ENCODE measurements at regions not wholly inside any gene's neighbourhood (a gene's known extent, or its start where the extent isn't known, plus 50 kb on each side); places are given as distances from the start of the nearest gene placed in this dataset.
"Not testable (repeated sequence)": the region's sequence is repeated elsewhere in the genome, so short reads cannot be mapped to it uniquely, and the experiment has no call there.

DNA sequence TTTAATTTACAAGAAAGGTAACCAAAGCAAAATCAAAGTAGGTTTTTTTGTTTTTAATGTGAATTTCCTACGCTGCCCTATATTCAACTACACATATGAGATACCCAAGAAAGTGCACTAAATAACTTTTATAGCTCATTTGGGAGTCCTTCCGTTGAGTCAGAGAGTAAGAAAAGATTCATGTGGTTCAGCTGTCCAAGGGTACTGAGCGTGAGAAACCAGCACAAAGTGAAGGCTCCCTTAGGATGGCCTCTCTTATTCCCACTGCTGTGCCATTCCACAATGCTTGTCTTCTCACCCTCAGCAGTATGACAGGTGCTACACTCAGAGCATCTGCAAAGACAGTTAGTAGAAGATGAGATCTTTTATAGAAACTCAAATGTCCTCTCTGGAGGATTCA, 85.8 kb upstream of the POMZP3 start:
- DNase-seq, result not testable (repeated sequence)

DNA sequence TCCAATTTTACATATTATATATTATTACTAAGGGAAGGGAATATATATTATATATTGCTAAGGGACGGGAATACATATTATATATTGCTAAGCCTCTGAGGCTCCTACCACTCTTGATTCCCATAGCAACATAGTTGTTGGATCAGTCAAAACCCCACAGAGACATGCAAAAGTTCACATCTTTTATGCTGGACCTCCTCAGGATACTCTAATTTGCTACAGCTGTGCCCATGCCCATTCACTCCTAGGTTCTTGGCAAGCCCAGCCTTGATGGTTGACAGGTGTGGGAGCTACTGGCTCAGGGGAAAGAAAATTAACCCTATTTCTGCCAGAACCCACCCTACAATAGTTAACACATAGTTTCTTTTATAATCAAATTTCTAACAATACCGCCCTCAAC, 84.6 kb upstream of the POMZP3 start:
- DNase-seq, result not testable (repeated sequence)

DNA sequence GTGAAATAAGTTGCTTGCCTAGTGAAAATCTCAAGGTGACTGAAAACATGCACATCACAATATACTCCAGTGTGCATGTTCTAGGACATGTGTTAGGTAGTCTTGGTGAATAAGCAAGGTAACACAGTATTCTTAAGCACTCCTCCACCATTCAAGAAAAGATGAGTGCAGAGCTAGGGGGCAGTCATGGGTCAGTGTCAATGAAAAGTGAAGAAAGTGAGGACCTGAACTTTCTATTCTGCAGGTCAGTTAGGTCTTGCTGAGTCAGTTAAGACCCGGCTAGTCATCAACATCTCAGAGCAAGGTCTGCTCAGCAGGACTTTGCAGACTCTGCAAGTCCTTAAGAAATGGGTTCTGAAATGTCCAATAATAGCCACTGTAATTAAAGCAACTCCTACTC, 82.6 kb upstream of the POMZP3 start:
- DNase-seq, result not testable (repeated sequence)

DNA sequence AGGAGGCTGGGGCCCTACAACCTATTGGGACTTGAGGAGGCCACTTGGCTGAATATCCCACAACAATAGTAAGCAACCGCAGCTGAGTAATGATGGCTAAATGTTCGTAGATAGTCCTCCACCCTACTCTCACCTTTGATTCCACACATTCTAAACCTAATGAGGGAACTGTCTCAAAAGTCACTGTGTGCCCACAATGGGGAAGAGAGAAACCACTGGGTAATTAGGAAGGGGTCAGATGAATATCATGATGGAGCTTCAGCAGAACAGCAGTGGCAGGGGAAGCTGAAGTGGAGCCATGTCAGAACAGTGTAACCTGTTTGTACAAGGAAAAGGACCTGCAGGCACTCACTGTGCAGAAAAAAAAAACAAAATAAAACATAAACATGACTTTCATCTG, 81.4 kb upstream of the POMZP3 start:
- not testable (repeated sequence) for DNase-seq

DNA sequence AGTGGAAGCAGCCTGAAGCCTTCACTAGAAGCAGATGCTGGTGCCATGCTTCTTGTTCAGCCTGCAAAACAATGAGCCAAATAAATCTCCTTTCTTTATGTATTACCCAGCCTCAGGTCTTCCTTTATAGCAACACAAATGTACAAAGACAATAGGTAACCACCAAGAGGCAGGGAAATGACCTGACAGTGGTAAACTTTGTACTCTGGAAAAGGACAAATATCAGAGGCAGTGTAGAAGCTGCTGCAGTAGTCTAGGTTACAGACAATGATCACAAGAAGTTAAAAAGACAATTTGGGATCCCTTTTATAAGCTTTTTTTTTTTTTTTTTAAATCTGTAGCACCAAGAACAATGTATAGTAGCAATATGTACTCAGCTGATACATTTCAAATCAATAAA, 76.7 kb upstream of the POMZP3 start:
- DNase-seq, result not testable (repeated sequence)

DNA sequence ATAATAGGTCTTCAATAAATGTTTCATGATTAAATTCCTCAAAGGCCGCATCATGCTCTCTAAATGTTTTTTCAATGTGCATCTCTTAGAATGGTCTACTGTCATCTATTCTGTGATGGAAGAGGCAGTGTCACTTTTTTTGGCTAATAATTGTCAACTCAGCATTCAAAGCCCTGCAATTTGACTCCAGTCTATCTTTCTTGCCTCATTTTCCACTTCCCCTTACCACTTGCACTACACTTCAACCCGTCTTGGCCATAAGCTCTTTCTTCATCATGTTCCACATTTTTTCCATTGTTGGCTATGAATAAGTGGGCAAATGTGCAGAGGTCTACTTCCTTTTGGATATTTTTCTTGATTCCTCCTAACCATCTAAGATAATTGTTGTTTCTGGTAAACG, 59.2 kb upstream of the POMZP3 start:
- DNase-seq, result not testable (repeated sequence)

DNA sequence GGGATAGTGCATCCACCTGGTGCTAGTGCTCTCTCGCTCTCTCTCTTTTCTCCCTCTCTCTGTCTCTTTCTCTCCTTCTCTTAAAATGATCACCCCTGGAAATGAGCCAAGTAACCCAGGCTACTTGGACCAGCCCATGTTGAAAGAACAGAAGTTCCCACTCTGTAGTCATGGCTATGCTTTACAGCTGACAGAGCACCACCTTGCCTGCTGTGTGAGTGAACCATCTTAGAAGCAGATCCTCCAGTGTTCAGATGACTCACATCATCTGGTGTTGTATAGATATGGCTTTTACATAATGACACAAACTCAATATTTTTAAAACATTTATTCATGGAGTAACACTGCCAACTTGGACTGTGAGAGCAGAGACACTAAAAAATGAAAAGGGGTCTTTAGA, 57.7 kb upstream of the POMZP3 start:
- DNase-seq, result not testable (repeated sequence)

DNA sequence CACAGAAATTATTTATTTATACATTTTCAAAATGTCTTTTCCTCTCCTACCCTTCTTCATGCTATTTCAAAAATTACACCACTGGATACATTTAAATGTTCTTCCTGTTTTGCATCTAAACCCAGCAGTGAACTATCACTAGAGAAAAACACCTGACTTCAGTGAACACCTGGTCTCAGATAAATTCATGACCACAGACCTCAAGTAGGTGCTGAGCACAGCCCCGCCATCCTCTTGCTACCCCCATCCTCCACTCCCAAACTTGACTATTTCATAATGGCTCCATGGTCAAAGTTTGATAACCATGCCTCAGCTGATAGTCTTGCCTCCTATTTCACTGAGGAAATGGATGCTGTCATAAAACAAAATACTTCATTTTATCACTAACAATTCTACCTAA, 56.6 kb upstream of the POMZP3 start:
- DNase-seq, result not testable (repeated sequence)

DNA sequence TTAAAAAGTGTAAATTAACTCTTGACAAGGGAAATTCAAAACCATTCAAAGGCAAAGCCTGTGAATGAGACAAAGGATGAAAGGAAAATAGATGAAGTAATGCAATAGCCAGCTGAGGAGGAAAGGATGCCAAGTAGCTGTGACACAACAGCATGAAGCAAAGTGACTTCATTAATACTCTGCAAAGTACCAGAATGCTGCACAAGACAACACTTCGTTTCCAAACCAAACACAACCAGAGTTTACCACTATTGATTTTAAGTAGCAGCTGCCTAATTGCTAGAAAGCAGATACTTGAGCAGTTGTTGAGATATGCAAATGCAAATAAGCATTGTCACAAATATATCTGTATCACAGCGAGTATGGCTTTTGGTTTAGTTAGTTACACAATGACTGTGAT, 54.7 kb upstream of the POMZP3 start:
- not testable (repeated sequence) for DNase-seq

DNA sequence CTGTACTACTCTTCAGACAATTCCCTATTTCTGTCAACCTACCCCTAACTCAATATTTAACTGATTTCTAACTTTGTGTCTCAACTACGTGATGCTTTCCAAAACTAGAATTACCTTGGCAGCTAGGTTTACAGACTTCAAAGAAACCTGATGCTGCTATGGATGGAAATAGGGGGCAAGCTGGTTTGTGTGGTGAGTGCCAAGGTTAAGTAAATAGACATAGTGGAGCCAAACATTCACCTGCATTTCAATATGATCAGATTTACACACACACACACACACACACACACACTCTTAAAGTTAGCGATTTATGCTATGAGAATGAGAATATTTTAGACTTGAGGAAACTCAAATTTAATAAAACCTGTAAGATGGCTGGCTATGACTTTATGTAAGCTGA, 52.1 kb upstream of the POMZP3 start:
- not testable (repeated sequence) for DNase-seq

DNA sequence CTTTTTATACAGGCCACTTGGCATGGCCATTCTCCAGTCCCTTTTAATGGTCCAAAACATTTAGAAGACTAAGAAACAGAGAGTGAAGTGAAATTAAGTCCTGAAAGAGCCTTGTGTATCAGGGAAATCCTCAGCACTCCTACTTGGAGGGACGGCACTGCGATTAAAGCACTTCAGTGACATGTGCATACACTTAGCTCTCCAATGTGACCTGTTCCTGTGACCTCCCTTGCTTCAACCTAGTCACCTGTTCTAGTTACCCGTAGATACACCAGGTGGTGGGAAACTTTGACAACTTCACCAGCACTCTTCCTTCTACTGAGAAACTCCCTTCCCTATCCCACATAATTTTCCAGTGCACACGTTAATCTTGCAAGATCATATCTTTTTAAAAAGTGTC, 51.4 kb upstream of the POMZP3 start:
- not testable (repeated sequence) for DNase-seq

DNA sequence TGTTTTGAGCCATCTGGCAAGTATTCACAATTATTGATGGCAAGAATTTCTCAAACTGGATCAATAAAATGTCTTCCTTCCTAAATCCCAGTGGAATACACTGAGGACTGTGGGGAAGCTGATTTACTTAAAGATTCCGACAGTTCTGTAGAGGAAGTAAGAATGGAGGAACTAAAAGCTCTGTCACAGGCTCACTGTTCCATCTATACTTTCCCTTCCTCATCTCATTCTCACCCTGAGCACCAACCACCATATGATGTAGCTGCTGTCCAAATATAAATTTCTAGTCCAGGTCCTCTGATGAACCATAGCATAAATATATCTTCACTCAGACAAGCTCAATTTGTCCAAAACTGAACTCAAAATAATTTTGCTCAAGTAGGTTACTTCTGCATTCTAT, 49.8 kb upstream of the POMZP3 start:
- DNase-seq, result not testable (repeated sequence)
